GM19395 (cell line): ENCODE measurements at regions not wholly inside any gene's neighbourhood (a gene's known extent, or its start where the extent isn't known, plus 50 kb on each side); places are given as distances from the start of the nearest gene placed in this dataset.
"Not testable (repeated sequence)": the region's sequence is repeated elsewhere in the genome, so short reads cannot be mapped to it uniquely, and the experiment has no call there.

Experiments used
- ATAC-seq: cut with Tn5 transposase; IDR thresholded peaks from one replicate; pipeline ENCODE4 v1.9.1; 2021; ENCODE audit warnings: mild to moderate bottlenecking, moderate library complexity; ENCODE audit not compliant: unreplicated experiment

GRCh38 chr12:108424026-108424425 is 84.9 kb upstream of the CMKLR1 start:
- no peak for ATAC-seq

- no peak for ATAC-seq
Observed at GRCh38 chr12:108423486-108423885, 84.4 kb upstream of the CMKLR1 start.

GRCh38 chr12:108421082-108421481 is 82.0 kb upstream of the CMKLR1 start:
- not testable (repeated sequence) for ATAC-seq

GRCh38 chr12:108420421-108420820 is 81.3 kb upstream of the CMKLR1 start:
- ATAC-seq: not testable (repeated sequence)

GRCh38 chr12:108419949-108420348 is 80.8 kb upstream of the CMKLR1 start:
- no peak for ATAC-seq

GRCh38 chr12:108418164-108418890 is 79.2 kb upstream of the CMKLR1 start:
- no peak for ATAC-seq

- no peak for ATAC-seq
Observed at GRCh38 chr12:108414021-108414420, 74.9 kb upstream of the CMKLR1 start.

- no peak for ATAC-seq
Observed at GRCh38 chr12:108410689-108411088, 71.6 kb upstream of the CMKLR1 start.

- ATAC-seq: no peak
Observed at GRCh38 chr12:108409481-108409880, 70.4 kb upstream of the CMKLR1 start.

GRCh38 chr12:108403952-108404351 is 64.8 kb upstream of the CMKLR1 start:
- no peak for ATAC-seq

- no peak for ATAC-seq
Observed at GRCh38 chr12:108401964-108402363, 62.9 kb upstream of the CMKLR1 start.

- ATAC-seq: no peak
Observed at GRCh38 chr12:108400900-108401480, 61.9 kb upstream of the CMKLR1 start.

GRCh38 chr12:108400481-108400880 is 61.4 kb upstream of the CMKLR1 start:
- no peak for ATAC-seq

- ATAC-seq: no peak
Observed at GRCh38 chr12:108400056-108400455, 60.9 kb upstream of the CMKLR1 start.

- no peak for ATAC-seq
Observed at GRCh38 chr12:108399514-108399913, 60.4 kb upstream of the CMKLR1 start.

- no peak for ATAC-seq
Observed at GRCh38 chr12:108394196-108394595, 55.1 kb upstream of the CMKLR1 start.

- ATAC-seq: no peak
Observed at GRCh38 chr12:108392284-108392683, 53.2 kb upstream of the CMKLR1 start.

GRCh38 chr12:108390495-108391203 is 51.5 kb upstream of the CMKLR1 start:
- ATAC-seq: no peak

GRCh38 chr12:108389544-108389943 is 50.4 kb upstream of the CMKLR1 start:
- no peak for ATAC-seq
